HepG2 (cell line): ENCODE measurements at regions not wholly inside any gene's neighbourhood (a gene's known extent, or its start where the extent isn't known, plus 50 kb on each side); places are given as distances from the start of the nearest gene placed in this dataset.

Experiments
- ATAC-seq: fragments of 200-7000 bp; cut with Tn5 transposase; 3 replicates; pipeline ENCODE4 v1.9.1; 2020; ENCODE audit warnings: mild to moderate bottlenecking, moderate library complexity
- BruUV-seq: library from RNA; stranded (reverse); fragments of 400-500 nt; replicated peaks from 2 replicates; lab custom pipeline; 2021; lab: Mats Ljungman, UMichigan
- CTCF ChIA-PET: fragments of 300-600 bp; formaldehyde crosslinking; extraction: SDS; loops from one replicate; lab custom pipeline; 2021; ENCODE audit warnings: low total read pairs, inconsistent platforms, low intra/inter-chr PET ratio; lab: Yijun Ruan, JAX
- POLR2A ChIA-PET: fragments of 350-600 bp; sonication (Branson Sonifier 250); formaldehyde crosslinking; loops from one replicate; lab custom pipeline; 2020; ENCODE audit warnings: antibody characterized with exemption, inconsistent platforms; lab: Yijun Ruan, JAX
- DNase-seq: peaks from one replicate; pipeline ENCODE4 v3.0.0-alpha.2; 2015; ENCODE audit warnings: low spot score
- FAIRE-seq: peaks from 3 replicates; lab custom pipeline; 2011; peaks lifted over from hg19 to GRCh38; lab: Jason Lieb, UNC
- H2AFZ ChIP-seq: one replicate; pipeline ENCODE4 v1.6.1; 2011; ENCODE audit warnings: low read length, inconsistent platforms
- H3K27ac ChIP-seq: fragments of 300-600 bp; 3 replicates; pipeline ENCODE4 v1.8.0; 2011; ENCODE audit warnings: mixed run types, mild to moderate bottlenecking, mixed read lengths, low read length, inconsistent platforms; ENCODE audit not compliant: insufficient read depth; ENCODE audit errors: extremely low read length
- H3K27me3 ChIP-seq, 2 experiments: fragments of 200-600 bp in 1 of 2; 2 replicates in 1 of 2; 3 replicates in 1 of 2; pipeline versions ENCODE4 v1.6.0 to v1.8.0; 2011; ENCODE audit warnings: low read length in 2 of 2, mild to moderate bottlenecking in 2 of 2, moderate library complexity in 2 of 2, inconsistent platforms in 1 of 2; ENCODE audit not compliant: insufficient read depth in 2 of 2, control insufficient read depth in 1 of 2
- H3K36me3 ChIP-seq, 2 experiments: fragments of 200-600 bp in 1 of 2; replicated peaks in 1 of 2; 2 replicates in 1 of 2; 3 replicates in 1 of 2; pipeline versions ENCODE4 v1.5.1 to v1.8.0; 2011; ENCODE audit warnings: low read length in 2 of 2, inconsistent platforms in 1 of 2; ENCODE audit not compliant: insufficient read depth in 2 of 2, control insufficient read depth in 1 of 2
- H3K4me1 ChIP-seq: 2 replicates; pipeline ENCODE4 v1.5.1; 2012; ENCODE audit warnings: low read length, inconsistent platforms; ENCODE audit not compliant: insufficient read depth
- H3K4me2 ChIP-seq: 2 replicates; pipeline ENCODE4 v1.6.0; 2011; ENCODE audit warnings: low read depth, low read length, inconsistent platforms
- H3K4me3 ChIP-seq, 3 experiments: fragments of 200-600 bp in 1 of 3; sonication (generic), shearing (Covaris generic) in 1 of 3; replicated peaks in 1 of 3; 2 replicates each; pipeline ENCODE4 v1.5.1; 2011 to 2016; ENCODE audit warnings: low read length in 3 of 3, inconsistent platforms in 2 of 3, low read depth in 2 of 3, mild to moderate bottlenecking in 2 of 3, control low read depth in 1 of 3, mixed read lengths in 1 of 3; ENCODE audit not compliant: insufficient read depth in 1 of 3
- H3K79me2 ChIP-seq: one replicate; pipeline ENCODE4 v1.6.1; 2011; ENCODE audit warnings: low read length, inconsistent platforms; ENCODE audit not compliant: insufficient read depth
- H3K9ac ChIP-seq: 2 replicates; pipeline ENCODE4 v1.6.0; 2011; ENCODE audit warnings: mild to moderate bottlenecking, low read depth, low read length, inconsistent platforms; ENCODE audit not compliant: insufficient read depth
- H3K9me3 ChIP-seq: 2 replicates; pipeline ENCODE4 v1.5.1; 2012; ENCODE audit warnings: mild to moderate bottlenecking, low read length
- H4K20me1 ChIP-seq: 2 replicates; pipeline ENCODE4 v1.6.0; 2011; ENCODE audit warnings: inconsistent platforms, mild to moderate bottlenecking, low read length, moderate library complexity; ENCODE audit not compliant: insufficient read depth
- MZF1 ChIP-seq: sonication (generic); formaldehyde crosslinking; IDR thresholded peaks from 2 replicates; pipeline ENCODE4 v1.8.1; 2023; ENCODE audit warnings: mild to moderate bottlenecking, missing genetic modification reagents, borderline replicate concordance
- PBX2 ChIP-seq: IDR thresholded peaks from 2 replicates; pipeline ENCODE4 v1.6.1; 2016; ENCODE audit warnings: control low read depth
- ZBTB8A ChIP-seq: sonication (generic); formaldehyde crosslinking; IDR thresholded peaks from 2 replicates; pipeline ENCODE4 v1.4.0; 2020; ENCODE audit warnings: mild to moderate bottlenecking, low read depth, missing genetic modification reagents, borderline replicate concordance
- ZFP41 ChIP-seq: sonication (generic); formaldehyde crosslinking; IDR thresholded peaks from 2 replicates; pipeline ENCODE4 v1.4.0; 2020; ENCODE audit warnings: mild to moderate bottlenecking, missing genetic modification reagents, borderline replicate concordance
- ZFX ChIP-seq: sonication (generic); formaldehyde crosslinking; IDR thresholded peaks from 2 replicates; pipeline ENCODE4 v1.4.0; 2020; ENCODE audit warnings: mild to moderate bottlenecking, low read depth, missing genetic modification reagents, moderate library complexity
- ZNF484 ChIP-seq: sonication (generic); formaldehyde crosslinking; IDR thresholded peaks from 2 replicates; pipeline ENCODE4 v1.5.1; 2020; ENCODE audit warnings: mild to moderate bottlenecking, low read depth, missing genetic modification reagents, borderline replicate concordance
- ZNF724P ChIP-seq: sonication (generic); formaldehyde crosslinking; IDR thresholded peaks from 2 replicates; pipeline ENCODE4 v1.8.0; 2022; ENCODE audit warnings: missing genetic modification reagents, borderline replicate concordance
- WGBS: methylation state at CpG from one replicate; pipeline ENCODE4 v1.1.6; 2017; ENCODE audit warnings: low lambda C conversion rate; 5-methylcytosine and 5-hydroxymethylcytosine counted together
- in situ Hi-C: cut with HindIII; loops from 2 replicates; pipeline ENCODE4 v1.10.0; 2017; ENCODE audit warnings: low pct_unique_long_range_greater_than_20kb; ENCODE audit not compliant: extremely low pct_ligation_motif_present
- intact Hi-C: fragments of 100-400 bp; cut with micrococcal nuclease; formaldehyde crosslinking; loops from one replicate; pipeline ENCODE4 v1.10.0; 2022; ENCODE audit not compliant: unreplicated experiment
- TF ChIP-seq, protein P1 (sequence below): sonication (generic); formaldehyde crosslinking; IDR thresholded peaks from 2 replicates; pipeline ENCODE4 v1.4.0; 2020; ENCODE audit warnings: missing genetic modification reagents
- TF ChIP-seq, protein P2 (sequence below): sonication (generic); formaldehyde crosslinking; IDR thresholded peaks from 2 replicates; pipeline ENCODE4 v1.4.0; 2020; ENCODE audit warnings: mild to moderate bottlenecking, missing genetic modification reagents

DNA sequence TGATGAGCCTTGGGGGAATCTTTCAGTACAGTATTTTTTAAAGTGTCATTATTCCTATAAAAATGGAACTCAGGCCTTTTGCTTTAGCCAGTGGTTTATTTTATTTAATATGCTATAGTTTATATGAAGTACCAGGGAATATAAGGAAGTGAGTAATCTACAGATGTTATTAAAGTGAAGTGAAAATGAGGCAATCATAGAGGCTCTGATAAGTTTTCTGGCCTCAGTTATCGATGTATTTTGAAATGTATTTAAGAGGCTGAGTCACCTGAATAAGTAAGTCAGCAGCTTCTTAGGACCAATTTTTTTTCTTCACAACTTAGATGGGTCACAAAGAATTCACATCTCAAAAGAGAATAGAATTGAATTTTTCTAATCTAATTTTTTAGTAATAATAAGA, 829.0 kb downstream of the DNAH5 start (continued):
- TF ChIP-seq, protein P1, sequence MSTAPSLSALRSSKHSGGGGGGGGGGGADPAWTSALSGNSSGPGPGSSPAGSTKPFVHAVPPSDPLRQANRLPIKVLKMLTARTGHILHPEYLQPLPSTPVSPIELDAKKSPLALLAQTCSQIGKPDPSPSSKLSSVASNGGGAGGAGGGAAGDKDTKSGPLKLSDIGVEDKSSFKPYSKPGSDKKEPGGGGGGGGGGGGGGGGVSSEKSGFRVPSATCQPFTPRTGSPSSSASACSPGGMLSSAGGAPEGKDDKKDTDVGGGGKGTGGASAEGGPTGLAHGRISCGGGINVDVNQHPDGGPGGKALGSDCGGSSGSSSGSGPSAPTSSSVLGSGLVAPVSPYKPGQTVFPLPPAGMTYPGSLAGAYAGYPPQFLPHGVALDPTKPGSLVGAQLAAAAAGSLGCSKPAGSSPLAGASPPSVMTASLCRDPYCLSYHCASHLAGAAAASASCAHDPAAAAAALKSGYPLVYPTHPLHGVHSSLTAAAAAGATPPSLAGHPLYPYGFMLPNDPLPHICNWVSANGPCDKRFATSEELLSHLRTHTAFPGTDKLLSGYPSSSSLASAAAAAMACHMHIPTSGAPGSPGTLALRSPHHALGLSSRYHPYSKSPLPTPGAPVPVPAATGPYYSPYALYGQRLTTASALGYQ (CRISPR knock-in tag) = no peak
- no peak for TF ChIP-seq ZFP41
- TF ChIP-seq, all 625 proteins: peak for 0

DNA sequence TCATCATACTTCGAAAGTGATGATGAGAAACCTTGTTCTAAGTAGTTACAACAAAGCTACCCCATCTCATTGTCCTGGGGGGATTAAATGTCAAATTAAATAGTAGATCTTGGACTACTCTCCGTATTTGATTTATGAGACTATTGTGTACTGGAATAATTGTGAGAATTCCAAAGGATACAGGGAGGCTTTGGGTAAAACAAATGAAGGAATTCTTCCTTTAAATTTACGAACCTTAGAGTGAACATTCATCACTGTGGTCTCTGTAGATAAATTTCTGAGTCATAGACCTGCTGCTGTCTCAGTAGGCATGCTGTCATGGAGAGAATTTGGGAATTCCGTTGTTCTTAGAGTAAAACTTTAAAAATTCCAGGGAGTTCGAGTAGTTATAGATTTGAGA, 836.2 kb downstream of the DNAH5 start:
- POLR2A ChIA-PET = no interaction called here
- no peak for ATAC-seq
- in situ Hi-C loops = no loop called here
- WGBS = 3% methylated on average over 5 of the region's 5 CpGs
- BruUV-seq = no TSS peak
- no peak overlapping the region for H2AFZ ChIP-seq
- H3K4me2 ChIP-seq = no peak overlapping the region
- H3K9ac ChIP-seq = no peak overlapping the region
- no peak for DNase-seq
- H3K79me2 ChIP-seq = no peaks in the 10 kb centered on the region
- no peaks in the 10 kb centered on the region for H3K36me3 ChIP-seq
- H3K4me1 ChIP-seq = no peaks in the 10 kb centered on the region
- peaks cover 65% of the 10 kb centered on the region for H3K9me3 ChIP-seq
- H3K4me3 ChIP-seq = no peak overlapping the region
- no peak overlapping the region for H3K27ac ChIP-seq
- CTCF ChIA-PET = no interaction called here
- no peaks in the 10 kb centered on the region for H4K20me1 ChIP-seq
- no peak for FAIRE-seq
- no peaks in the 10 kb centered on the region for H3K27me3 ChIP-seq
- TF ChIP-seq, protein P2, sequence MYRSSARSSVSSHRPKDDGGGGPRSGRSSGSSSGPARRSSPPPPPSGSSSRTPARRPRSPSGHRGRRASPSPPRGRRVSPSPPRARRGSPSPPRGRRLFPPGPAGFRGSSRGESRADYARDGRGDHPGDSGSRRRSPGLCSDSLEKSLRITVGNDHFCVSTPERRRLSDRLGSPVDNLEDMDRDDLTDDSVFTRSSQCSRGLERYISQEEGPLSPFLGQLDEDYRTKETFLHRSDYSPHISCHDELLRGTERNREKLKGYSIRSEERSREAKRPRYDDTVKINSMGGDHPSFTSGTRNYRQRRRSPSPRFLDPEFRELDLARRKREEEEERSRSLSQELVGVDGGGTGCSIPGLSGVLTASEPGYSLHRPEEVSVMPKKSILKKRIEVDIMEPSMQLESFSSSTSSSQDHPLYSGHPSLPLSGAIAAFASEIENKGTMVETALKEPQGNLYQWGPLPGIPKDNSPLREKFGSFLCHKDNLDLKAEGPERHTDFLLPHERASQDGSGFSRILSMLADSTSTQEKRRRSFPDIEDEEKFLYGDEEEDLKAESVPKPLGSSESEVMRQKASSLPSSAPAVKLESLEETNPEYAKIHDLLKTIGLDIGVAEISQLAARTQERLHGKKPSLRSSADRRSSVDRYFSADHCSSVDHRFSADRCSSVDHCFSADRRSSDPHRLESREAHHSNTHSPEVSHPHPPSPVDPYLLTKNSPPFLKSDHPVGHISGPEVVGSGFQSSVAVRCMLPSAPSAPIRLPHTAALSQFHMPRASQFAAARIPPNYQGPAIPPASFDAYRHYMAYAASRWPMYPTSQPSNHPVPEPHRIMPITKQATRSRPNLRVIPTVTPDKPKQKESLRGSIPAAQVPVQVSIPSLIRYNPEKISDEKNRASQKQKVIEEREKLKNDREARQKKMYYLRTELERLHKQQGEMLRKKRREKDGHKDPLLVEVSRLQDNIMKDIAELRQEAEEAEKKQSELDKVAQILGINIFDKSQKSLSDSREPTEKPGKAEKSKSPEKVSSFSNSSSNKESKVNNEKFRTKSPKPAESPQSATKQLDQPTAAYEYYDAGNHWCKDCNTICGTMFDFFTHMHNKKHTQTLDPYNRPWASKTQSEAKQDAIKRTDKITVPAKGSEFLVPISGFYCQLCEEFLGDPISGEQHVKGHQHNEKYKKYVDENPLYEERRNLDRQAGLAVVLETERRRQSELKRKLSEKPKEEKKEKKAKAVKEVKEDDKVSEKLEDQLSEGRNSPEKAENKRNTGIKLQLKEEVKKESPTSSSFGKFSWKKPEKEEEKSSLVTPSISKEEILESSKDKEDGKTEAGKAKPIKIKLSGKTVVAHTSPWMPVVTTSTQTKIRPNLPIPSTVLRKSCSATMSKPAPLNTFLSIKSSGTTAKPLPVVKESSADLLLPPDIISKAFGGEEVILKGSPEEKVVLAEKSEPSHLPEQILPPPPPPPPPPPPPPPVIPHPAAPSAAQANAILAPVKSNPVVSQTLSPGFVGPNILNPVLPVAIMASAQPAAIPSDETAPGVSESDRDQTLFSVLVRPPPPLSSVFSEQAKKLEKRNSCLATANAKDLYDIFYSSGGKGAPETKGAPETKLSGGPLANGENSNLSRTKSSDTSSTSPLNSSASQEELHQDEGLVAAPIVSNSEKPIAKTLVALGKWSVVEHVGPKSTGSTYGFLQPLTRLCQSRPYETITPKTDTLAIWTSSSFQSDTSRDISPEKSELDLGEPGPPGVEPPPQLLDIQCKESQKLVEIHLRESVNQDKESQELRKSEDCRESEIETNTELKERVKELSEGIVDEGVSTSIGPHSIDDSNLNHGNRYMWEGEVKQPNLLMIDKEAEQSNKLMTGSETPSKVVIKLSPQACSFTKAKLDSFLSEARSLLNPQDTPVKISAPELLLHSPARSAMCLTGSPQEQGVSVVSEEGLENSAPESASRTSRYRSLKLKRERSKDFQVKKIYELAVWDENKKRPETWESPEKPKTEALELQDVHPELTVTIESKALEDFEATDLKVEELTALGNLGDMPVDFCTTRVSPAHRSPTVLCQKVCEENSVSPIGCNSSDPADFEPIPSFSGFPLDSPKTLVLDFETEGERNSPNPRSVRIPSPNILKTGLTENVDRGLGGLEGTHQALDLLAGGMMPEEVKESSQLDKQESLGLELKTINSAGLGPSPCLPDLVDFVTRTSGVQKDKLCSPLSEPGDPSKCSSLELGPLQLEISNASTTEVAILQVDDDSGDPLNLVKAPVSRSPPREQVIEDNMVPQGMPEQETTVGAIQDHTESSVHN (CRISPR knock-in tag) = no peak
- TF ChIP-seq PBX2 (no peak), ZFX (CRISPR knock-in tag) (no peak), ZBTB8A (CRISPR knock-in tag) (no peak), ZNF724P (CRISPR knock-in tag) (no peak), MZF1 (CRISPR knock-in tag) (no peak), ZNF484 (CRISPR knock-in tag) (no peak)
- TF ChIP-seq, all 625 proteins: peak for 0
- intact Hi-C loops = no loop called here
